Neutrophil (primary cell): ENCODE measurements at regions not wholly inside any gene's neighbourhood (a gene's known extent, or its start where the extent isn't known, plus 50 kb on each side); places are given as distances from the start of the nearest gene placed in this dataset.

Experiments used
- H3K27ac ChIP-seq: fragments of 200-600 bp; sonication (generic); 2 replicates; pipeline ENCODE4 v1.5.1; 2016; ENCODE audit warnings: mild to moderate bottlenecking, moderate library complexity
- H3K27me3 ChIP-seq: fragments of 200-600 bp; sonication (generic); 2 replicates; pipeline ENCODE4 v1.6.0; 2016; ENCODE audit warnings: mild to moderate bottlenecking
- H3K36me3 ChIP-seq: fragments of 200-600 bp; sonication (generic); 2 replicates; pipeline ENCODE4 v1.5.1; 2017
- H3K4me1 ChIP-seq, 2 experiments: fragments of 200-600 bp in 1 of 2; sonication (generic) in 1 of 2; 1 replicate in 1 of 2; 2 replicates in 1 of 2; pipeline versions ENCODE4 v1.5.1 to v1.6.1; 2013 to 2016; ENCODE audit warnings: low read depth in 1 of 2, low read length in 1 of 2, mild to moderate bottlenecking in 1 of 2, moderate library complexity in 1 of 2; ENCODE audit not compliant: control insufficient read depth in 1 of 2, insufficient read depth in 1 of 2
- H3K4me3 ChIP-seq, 2 experiments: fragments of 200-600 bp in 1 of 2; sonication (generic) in 1 of 2; 1 replicate in 1 of 2; 2 replicates in 1 of 2; pipeline ENCODE4 v1.5.1; 2013 to 2016; ENCODE audit warnings: low read depth in 1 of 2, low read length in 1 of 2, mild to moderate bottlenecking in 1 of 2, moderate library complexity in 1 of 2
- H3K9me3 ChIP-seq: fragments of 200-600 bp; sonication (generic); 2 replicates; pipeline ENCODE4 v1.5.1; 2016
- CTCF ChIP-seq: fragments of 200-600 bp; sonication (generic); IDR thresholded peaks from 2 replicates; pipeline ENCODE4 v1.5.1; 2016; ENCODE audit warnings: antibody characterized with exemption

DNA sequence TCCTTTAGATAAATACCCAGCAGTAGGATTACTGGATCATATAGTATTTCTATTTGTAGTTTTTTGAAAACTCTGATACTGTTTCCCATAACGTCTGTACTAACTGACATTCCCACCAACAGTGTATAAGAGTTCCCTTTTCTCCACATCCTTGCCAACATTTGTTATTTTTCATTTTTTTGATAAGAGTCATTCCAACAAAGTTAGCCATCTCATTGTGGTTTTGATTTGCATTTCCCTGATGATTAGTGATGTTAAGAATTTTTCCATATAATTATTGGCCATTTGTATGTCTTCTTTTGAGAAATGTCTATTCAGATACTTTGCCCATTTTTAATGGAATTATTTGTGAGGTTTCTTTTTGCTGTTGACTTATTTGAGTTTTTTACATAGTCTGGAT, 486.0 kb downstream of the FLRT2 start:
- H3K9me3 ChIP-seq = no peaks in the 10 kb centered on the region
- H3K36me3 ChIP-seq = no peaks in the 10 kb centered on the region
- no peaks in the 10 kb centered on the region for H3K27me3 ChIP-seq
- no peak overlapping the region for H3K27ac ChIP-seq
- no peak overlapping the region for H3K4me3 ChIP-seq
- no peak for TF ChIP-seq CTCF
- H3K4me1 ChIP-seq = no peaks in the 10 kb centered on the region

GRCh38 chr14:86015511-86015910, 485.6 kb downstream of the FLRT2 start:
- no peaks in the 10 kb centered on the region for H3K36me3 ChIP-seq
- no peak for TF ChIP-seq CTCF
- H3K27me3 ChIP-seq = no peaks in the 10 kb centered on the region
- H3K4me1 ChIP-seq = no peaks in the 10 kb centered on the region
- H3K27ac ChIP-seq = no peak overlapping the region
- no peaks in the 10 kb centered on the region for H3K9me3 ChIP-seq
- no peak overlapping the region for H3K4me3 ChIP-seq

GRCh38 chr14:86013641-86014040, 483.7 kb downstream of the FLRT2 start:
- no peaks in the 10 kb centered on the region for H3K4me1 ChIP-seq

DNA sequence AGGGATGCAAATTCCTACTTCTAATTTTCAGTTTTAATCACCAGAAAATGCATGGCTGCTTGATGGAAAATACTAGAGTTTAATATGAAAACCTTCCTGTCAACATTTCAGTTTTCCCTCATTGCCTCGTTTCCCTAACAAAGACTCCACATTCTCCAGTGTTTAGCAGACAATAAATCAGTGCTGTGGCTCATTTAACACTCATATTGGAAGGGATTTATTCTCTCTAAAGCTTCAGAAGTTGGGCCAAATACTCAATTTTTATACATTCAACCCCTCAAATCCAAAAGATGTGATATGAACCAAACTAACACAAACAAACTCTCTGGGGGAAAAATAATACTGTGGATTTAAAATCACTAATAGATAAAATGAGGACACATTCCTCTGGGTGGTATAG, 482.5 kb downstream of the FLRT2 start:
- H3K9me3 ChIP-seq = no peaks in the 10 kb centered on the region
- no peaks in the 10 kb centered on the region for H3K27me3 ChIP-seq
- H3K4me3 ChIP-seq = no peak overlapping the region
- no peaks in the 10 kb centered on the region for H3K4me1 ChIP-seq
- H3K36me3 ChIP-seq = no peaks in the 10 kb centered on the region
- no peak overlapping the region for H3K27ac ChIP-seq
- no peak for TF ChIP-seq CTCF

More at GRCh38 chr14:86013641-86014040, 483.7 kb downstream of the FLRT2 start:
- Histone ChIP-seq H3K9me3 (no peaks in the 10 kb centered on the region), H3K27ac (no peak overlapping the region), H3K4me3 (no peak overlapping the region), H3K36me3 (no peaks in the 10 kb centered on the region), H3K27me3 (no peaks in the 10 kb centered on the region)
- no peak for TF ChIP-seq CTCF

DNA sequence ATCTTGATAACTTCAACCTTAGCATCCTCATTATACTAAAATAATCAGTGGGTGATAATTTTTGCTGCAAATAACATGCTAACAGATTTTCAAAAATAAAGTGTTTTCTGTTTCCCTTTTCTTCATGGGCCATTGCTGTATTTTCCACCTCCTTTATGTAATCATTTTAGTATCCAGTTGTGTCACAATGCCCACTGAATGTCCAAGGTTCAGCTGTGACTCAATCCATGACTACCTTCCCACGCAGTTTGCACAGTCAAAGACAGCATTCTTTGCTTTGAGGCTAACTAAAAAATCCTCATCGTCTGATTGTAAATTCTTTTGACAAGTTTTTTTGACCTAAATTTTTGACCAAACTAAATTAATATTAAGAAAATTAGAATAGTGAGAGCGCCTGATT, 474.1 kb downstream of the FLRT2 start:
- Histone ChIP-seq H3K27ac (no peak overlapping the region), H3K27me3 (no peaks in the 10 kb centered on the region), H3K9me3 (no peaks in the 10 kb centered on the region), H3K4me1 (no peaks in the 10 kb centered on the region), H3K4me3 (no peak overlapping the region), H3K36me3 (no peaks in the 10 kb centered on the region)
- TF ChIP-seq CTCF = no peak

- no peaks in the 10 kb centered on the region for H3K4me1 ChIP-seq
- H3K27me3 ChIP-seq = no peaks in the 10 kb centered on the region
- no peak for TF ChIP-seq CTCF
- H3K4me3 ChIP-seq = no peak overlapping the region
- H3K36me3 ChIP-seq = no peaks in the 10 kb centered on the region
- H3K27ac ChIP-seq = no peak overlapping the region
- no peaks in the 10 kb centered on the region for H3K9me3 ChIP-seq
Measured at GRCh38 chr14:85996551-85996950, 466.6 kb downstream of the FLRT2 start.
